ENCODE measurements at regions not wholly inside any gene's neighbourhood (a gene's known extent, or its start where the extent isn't known, plus 50 kb on each side); places are given as distances from the start of the nearest gene placed in this dataset.

GRCh38 chr7:35390146-35390545 lies 136.2 kb upstream of the TBX20 start:
- no peak for TF ChIP-seq TAF1 (IDR thresholded peaks at IDR 0.05; ENCODE audit: borderline replicate concordance, insufficient read depth, low read length)
- TF ChIP-seq REST (IDR thresholded peaks at IDR 0.05; ENCODE audit: insufficient read depth in 1 of 2, low read depth in 2 of 2, low read length in 2 of 2): no peak
- no peak for TF ChIP-seq FOXP2 (optimal IDR thresholded peaks at IDR 0.05; ENCODE audit: borderline replicate concordance, extremely low read depth, extremely low read length, insufficient read depth)

GRCh38 chr7:35389636-35390035 lies 135.7 kb upstream of the TBX20 start:
- no peak for TF ChIP-seq POLR2AphosphoS5 (IDR thresholded peaks at IDR 0.05; ENCODE audit: low read depth, low read length)
- TF ChIP-seq TAF1 (IDR thresholded peaks at IDR 0.05; ENCODE audit: borderline replicate concordance, insufficient read depth, low read length): no peak
- no peak for TF ChIP-seq FOXP2 (optimal IDR thresholded peaks at IDR 0.05; ENCODE audit: borderline replicate concordance, extremely low read depth, extremely low read length, insufficient read depth)
- TF ChIP-seq SIN3A (IDR thresholded peaks at IDR 0.05; ENCODE audit: borderline replicate concordance, insufficient read depth, low read length): no peak
- TF ChIP-seq REST (IDR thresholded peaks at IDR 0.05; ENCODE audit: insufficient read depth in 1 of 2, low read depth in 2 of 2, low read length in 2 of 2): no peak

- no peak for TF ChIP-seq REST (IDR thresholded peaks at IDR 0.05; ENCODE audit: insufficient read depth in 1 of 2, low read depth in 2 of 2, low read length in 2 of 2)
- no peak for TF ChIP-seq FOXP2 (optimal IDR thresholded peaks at IDR 0.05; ENCODE audit: borderline replicate concordance, extremely low read depth, extremely low read length, insufficient read depth)
Measured at GRCh38 chr7:35386816-35387706, 133.2 kb upstream of the TBX20 start.

DNA sequence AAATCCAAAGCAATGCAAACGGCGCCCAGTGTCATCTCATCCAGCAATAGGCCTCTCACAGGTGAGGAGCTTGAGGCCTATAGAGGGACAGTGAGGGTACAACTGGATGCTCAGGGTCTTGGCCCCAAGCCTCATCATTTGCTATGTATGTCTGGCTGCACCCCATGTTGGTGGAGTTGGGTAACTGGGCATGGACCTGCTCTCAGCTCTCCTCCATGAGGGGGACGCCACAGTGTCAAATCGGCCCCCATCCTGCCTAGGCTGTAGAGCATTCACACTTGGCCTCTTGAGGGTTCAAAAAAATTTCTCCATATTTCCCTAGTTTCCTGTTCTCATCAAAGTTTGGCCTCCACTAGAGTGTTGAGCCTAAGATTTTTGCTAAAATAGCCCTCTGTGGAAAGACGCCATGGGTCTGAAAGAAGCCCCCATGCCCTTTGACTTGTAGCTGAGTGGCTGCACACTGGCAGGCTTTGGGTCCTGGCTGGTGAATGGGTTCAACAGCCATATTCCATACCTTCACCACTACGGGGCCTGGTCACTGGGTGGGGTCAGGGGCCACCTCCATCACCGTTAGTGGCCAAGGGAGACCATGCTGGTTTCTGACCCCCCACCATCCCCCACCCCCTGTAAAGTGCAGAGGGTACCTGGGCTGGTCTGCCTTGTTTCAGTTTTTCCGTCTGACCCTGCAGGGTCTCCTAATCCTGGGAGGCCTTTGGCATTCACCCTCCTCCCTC lies 132.3 kb upstream of the TBX20 start:
- TF ChIP-seq POLR2AphosphoS5 (IDR thresholded peaks at IDR 0.05; ENCODE audit: low read depth, low read length) (no peak), REST (IDR thresholded peaks at IDR 0.05; ENCODE audit: insufficient read depth in 1 of 2, low read depth in 2 of 2, low read length in 2 of 2) (no peak), SIN3A (IDR thresholded peaks at IDR 0.05; ENCODE audit: borderline replicate concordance, insufficient read depth, low read length) (no peak), TAF1 (IDR thresholded peaks at IDR 0.05; ENCODE audit: borderline replicate concordance, insufficient read depth, low read length) (no peak), FOXP2 (optimal IDR thresholded peaks at IDR 0.05; ENCODE audit: borderline replicate concordance, extremely low read depth, extremely low read length, insufficient read depth) (no peak)
